Activated B cell treated with CpG ODN at 0.5 μM for 24 hours (primary cell): ENCODE measurements at regions not wholly inside any gene's neighbourhood (a gene's known extent, or its start where the extent isn't known, plus 50 kb on each side); places are given as distances from the start of the nearest gene placed in this dataset.

Source experiments
- ATAC-seq: fragments of 200-7000 bp; cut with Tn5 transposase; one replicate; pipeline ENCODE4 v1.10.0; 2021; ENCODE audit warnings: low read depth, mild to moderate bottlenecking, moderate library complexity
- CTCF ChIA-PET: fragments of 350-600 bp; sonication (Branson Sonifier 250); formaldehyde crosslinking; loops from one replicate; lab custom pipeline; 2021; ENCODE audit warnings: antibody characterized with exemption; lab: Charles Lee
- POLR2A ChIA-PET: fragments of 350-600 bp; sonication (Branson Sonifier 250); formaldehyde crosslinking; loops from one replicate; lab custom pipeline; 2021; ENCODE audit warnings: antibody characterized with exemption; lab: Charles Lee
- DNase-seq: peaks from one replicate; pipeline ENCODE4 v3.0.0; 2022
- H3K27ac Mint-ChIP-seq: one replicate; pipeline ENCODE4 v1.8.0; 2020; ENCODE audit warnings: mixed read lengths
- H3K27me3 Mint-ChIP-seq: one replicate; pipeline ENCODE4 v1.8.0; 2021; ENCODE audit warnings: mixed read lengths
- H3K36me3 Mint-ChIP-seq: one replicate; pipeline ENCODE4 v1.8.0; 2021; ENCODE audit warnings: low read depth, mixed read lengths
- H3K4me1 Mint-ChIP-seq: one replicate; pipeline ENCODE4 v1.8.0; 2021; ENCODE audit warnings: mixed read lengths
- H3K4me3 Mint-ChIP-seq: one replicate; pipeline ENCODE4 v1.8.0; 2020; ENCODE audit warnings: mild to moderate bottlenecking, mixed read lengths
- H3K9me3 Mint-ChIP-seq: one replicate; pipeline ENCODE4 v1.8.0; 2020; ENCODE audit warnings: mixed read lengths
- CTCF ChIP-seq: fragments of 200-600 bp; IDR thresholded peaks from one replicate; pipeline ENCODE4 v1.8.0; 2022; ENCODE audit warnings: antibody characterized with exemption, mild to moderate bottlenecking
- intact Hi-C: fragments of 100-400 bp; cut with micrococcal nuclease; formaldehyde crosslinking; loops from one replicate; pipeline ENCODE4 v1.15.1; 2024

- ChIA-PET POLR2A (no interaction called here), CTCF (no interaction called here)
- no peaks in the 10 kb centered on the region for H3K9me3 Mint-ChIP-seq
- no peak for ATAC-seq
- H3K4me3 Mint-ChIP-seq: no peak overlapping the region
- H3K4me1 Mint-ChIP-seq: no peaks in the 10 kb centered on the region
- no peaks in the 10 kb centered on the region for H3K27me3 Mint-ChIP-seq
- H3K36me3 Mint-ChIP-seq: no peaks in the 10 kb centered on the region
- no peak overlapping the region for H3K27ac Mint-ChIP-seq
- intact Hi-C loops: no loop called here
- no peak for TF ChIP-seq CTCF
- DNase-seq: no peak
Observed at GRCh38 chr4:22315628-22316027, 200.2 kb downstream of the ADGRA3 start.

- no peaks in the 10 kb centered on the region for H3K36me3 Mint-ChIP-seq
- no peak overlapping the region for H3K4me3 Mint-ChIP-seq
- DNase-seq (no peak), ATAC-seq (no peak)
- intact Hi-C loops: no loop called here
- H3K4me1 Mint-ChIP-seq: no peaks in the 10 kb centered on the region
- ChIA-PET POLR2A (no interaction called here), CTCF (no interaction called here)
- TF ChIP-seq CTCF: no peak
- H3K27me3 Mint-ChIP-seq: no peaks in the 10 kb centered on the region
- H3K27ac Mint-ChIP-seq: no peak overlapping the region
- no peaks in the 10 kb centered on the region for H3K9me3 Mint-ChIP-seq
Observed at GRCh38 chr4:22313976-22314375, 201.9 kb downstream of the ADGRA3 start.

GRCh38 chr4:22312113-22312512 is 203.8 kb downstream of the ADGRA3 start:
- no peak for TF ChIP-seq CTCF
- DNase-seq: no peak
- Mint-ChIP-seq H3K9me3 (no peaks in the 10 kb centered on the region), H3K27me3 (no peaks in the 10 kb centered on the region), H3K4me3 (no peak overlapping the region), H3K27ac (no peak overlapping the region), H3K4me1 (no peaks in the 10 kb centered on the region), H3K36me3 (no peaks in the 10 kb centered on the region)
- ATAC-seq: no peak
- CTCF ChIA-PET: no interaction called here
- intact Hi-C loops: no loop called here
- POLR2A ChIA-PET: no interaction called here

- ChIA-PET CTCF (no interaction called here), POLR2A (no interaction called here)
- H3K27me3 Mint-ChIP-seq: no peaks in the 10 kb centered on the region
- H3K27ac Mint-ChIP-seq: no peak overlapping the region
- H3K9me3 Mint-ChIP-seq: peaks cover 17% of the 10 kb centered on the region
- H3K4me3 Mint-ChIP-seq: no peak overlapping the region
- intact Hi-C loops: no loop called here
- DNase-seq: no peak
- ATAC-seq: no peak
- TF ChIP-seq CTCF: no peak
- H3K4me1 Mint-ChIP-seq: no peaks in the 10 kb centered on the region
- H3K36me3 Mint-ChIP-seq: no peaks in the 10 kb centered on the region
Observed at GRCh38 chr4:22301253-22301652, 214.6 kb downstream of the ADGRA3 start.

- H3K27me3 Mint-ChIP-seq: no peaks in the 10 kb centered on the region
- ChIA-PET POLR2A (no interaction called here), CTCF (no interaction called here)
- no peak for DNase-seq
- peaks cover 14% of the 10 kb centered on the region for H3K9me3 Mint-ChIP-seq
- no peak overlapping the region for H3K27ac Mint-ChIP-seq
- no peak for ATAC-seq
- H3K4me1 Mint-ChIP-seq: no peaks in the 10 kb centered on the region
- no peak for TF ChIP-seq CTCF
- no peak overlapping the region for H3K4me3 Mint-ChIP-seq
- H3K36me3 Mint-ChIP-seq: no peaks in the 10 kb centered on the region
- intact Hi-C loops: no loop called here
Observed at GRCh38 chr4:22299678-22300077, 216.2 kb downstream of the ADGRA3 start.
